HG02763 (cell line): ENCODE measurements at regions not wholly inside any gene's neighbourhood (a gene's known extent, or its start where the extent isn't known, plus 50 kb on each side); places are given as distances from the start of the nearest gene placed in this dataset.
A peak's percentile ranks its signal among the peaks of the same experiment; 100 is the strongest.
"Not testable (repeated sequence)": the region's sequence is repeated elsewhere in the genome, so short reads cannot be mapped to it uniquely, and the experiment has no call there.

Experiments used
- ATAC-seq: cut with Tn5 transposase; IDR thresholded peaks from one replicate; pipeline ENCODE4 v1.9.1; 2021; ENCODE audit warnings: mild to moderate bottlenecking, moderate library complexity; ENCODE audit not compliant: unreplicated experiment

DNA sequence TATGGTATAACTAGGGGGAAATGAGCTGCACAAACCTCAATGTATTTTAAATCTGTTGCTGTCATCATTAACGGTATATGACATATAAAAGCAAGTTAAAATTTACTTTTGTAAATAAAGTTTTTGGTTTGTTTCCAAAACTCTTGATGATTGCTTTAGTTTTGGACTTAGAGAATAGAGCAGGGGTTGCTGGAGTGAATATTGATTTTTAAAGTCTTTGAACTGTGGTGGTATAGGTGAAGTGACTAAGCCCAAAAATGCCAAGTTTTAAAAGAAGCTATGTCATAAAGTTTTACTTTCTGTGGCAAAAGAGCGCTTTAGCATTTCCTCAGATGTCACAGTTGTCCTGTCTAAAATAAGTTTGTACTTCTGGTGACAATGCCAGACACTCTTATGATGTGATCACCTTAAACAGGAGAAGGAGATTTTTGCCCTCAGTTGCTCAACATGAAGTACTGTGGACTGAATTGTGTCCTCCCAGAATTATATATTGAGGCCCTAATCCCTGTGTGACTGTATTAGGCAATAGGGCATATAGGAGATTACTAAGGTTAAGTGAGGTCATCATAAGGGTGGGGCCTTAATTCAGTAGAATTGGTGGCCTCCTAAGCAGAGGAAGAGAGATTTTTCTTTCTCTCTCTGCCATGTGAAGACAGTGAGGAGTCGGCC is 175.2 kb upstream of the PLGLB1 start:
- not testable (repeated sequence) for ATAC-seq

DNA sequence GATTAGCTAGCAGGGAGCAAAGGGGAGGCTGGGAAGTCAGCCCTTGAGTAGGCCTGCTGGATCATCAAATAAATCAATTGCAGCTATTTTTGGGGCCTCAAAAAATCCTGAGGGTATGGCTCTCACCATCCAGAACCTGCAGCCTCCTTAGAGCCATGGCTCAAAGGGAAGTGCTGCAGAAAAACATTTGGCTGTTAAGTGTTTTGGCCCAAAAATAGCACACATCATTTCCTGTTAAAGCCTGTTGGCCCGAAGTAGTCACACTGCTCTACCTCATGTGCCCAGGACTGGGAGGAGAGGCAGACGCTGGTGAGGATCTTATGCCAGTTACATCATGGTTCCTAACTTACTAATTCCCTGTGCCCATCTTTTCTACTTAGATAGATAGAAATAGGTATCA is 176.8 kb upstream of the PLGLB1 start:
- not testable (repeated sequence) for ATAC-seq

DNA sequence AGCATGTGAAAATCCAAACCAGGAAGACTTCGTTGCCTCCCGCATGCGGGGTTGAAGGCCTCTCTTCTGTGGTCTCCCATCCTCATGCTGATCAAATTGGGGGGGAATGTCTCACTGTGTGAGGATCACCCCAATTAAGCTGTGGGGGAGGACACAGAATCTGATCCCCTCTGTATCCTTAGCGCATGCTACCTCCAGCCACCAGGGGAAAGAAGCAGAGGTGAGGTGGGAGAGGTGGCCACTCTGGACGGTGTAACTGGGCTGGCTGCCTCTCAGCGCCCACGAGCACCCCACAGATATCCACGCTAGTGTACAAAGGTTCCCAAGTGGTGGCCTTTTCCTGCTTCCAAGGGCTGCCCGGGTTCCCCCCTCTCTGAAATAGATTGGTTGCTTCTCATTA is 177.6 kb upstream of the PLGLB1 start:
- ATAC-seq, result not testable (repeated sequence)

DNA sequence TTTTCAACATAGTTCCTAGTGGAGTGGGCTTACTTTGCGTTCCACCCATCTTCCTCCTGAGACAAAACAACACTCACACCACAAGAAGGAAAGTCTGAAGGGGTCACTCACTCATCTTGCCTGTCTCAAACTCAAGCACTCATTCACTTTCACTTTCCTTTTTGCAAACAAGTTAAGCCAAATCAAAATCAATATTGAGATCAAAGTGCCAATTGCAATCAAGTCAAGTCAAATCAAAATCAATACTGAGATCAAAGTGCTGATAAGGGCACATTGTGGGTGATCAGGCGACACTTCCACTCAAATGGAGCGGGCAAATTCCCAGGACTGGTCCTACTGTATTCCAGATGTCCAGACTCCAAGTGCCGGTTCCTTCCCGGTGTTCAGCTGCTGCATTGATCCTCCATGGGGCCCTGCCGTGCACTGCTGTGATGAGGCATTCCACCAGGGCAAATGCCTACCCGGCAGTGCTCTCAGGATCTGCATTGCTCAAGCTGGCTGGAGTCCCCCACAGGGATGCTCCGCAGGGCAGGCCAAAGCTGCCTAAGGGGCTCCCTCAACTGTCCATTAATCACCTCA is 183.0 kb upstream of the PLGLB1 start:
- not testable (repeated sequence) for ATAC-seq

DNA sequence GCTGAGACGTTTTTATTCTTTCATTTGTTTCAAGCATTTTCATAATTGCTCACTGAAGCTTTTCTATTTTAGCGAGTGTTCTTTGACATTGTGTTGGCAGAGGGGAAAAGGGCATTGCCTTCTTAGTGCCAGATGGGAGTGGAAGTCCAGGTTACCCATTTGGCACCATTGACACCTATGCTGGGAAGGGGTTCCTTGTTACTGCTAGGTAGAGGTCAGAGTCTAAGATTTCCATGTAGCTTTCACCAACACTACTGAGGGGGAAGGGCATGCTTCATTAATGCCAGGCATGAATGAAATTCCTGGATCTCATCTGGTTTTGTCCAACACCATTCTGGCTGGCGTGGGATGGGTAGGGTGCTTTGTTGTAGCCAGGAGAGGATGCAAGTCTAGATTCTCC is 191.3 kb upstream of the PLGLB1 start:
- not testable (repeated sequence) for ATAC-seq

DNA sequence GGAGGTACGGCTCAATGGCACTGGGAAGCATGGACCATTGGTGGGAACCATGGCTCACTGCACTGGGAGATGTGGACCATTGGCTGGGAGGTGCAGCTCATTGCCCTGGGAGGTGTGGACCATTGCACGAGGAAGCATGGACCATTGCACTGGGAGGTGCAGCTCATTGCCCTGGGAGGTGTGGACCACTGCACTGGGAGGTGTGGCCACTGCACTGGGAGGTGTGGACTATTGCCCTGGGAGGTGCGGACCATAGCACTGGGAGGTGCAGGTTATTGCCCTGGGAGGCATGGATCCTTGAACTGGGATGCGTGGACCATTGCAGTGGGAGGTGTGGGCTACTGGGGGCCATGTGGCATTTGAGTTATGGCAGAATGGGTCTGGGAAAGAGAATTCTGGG is 195.4 kb upstream of the PLGLB1 start:
- not testable (repeated sequence) for ATAC-seq

DNA sequence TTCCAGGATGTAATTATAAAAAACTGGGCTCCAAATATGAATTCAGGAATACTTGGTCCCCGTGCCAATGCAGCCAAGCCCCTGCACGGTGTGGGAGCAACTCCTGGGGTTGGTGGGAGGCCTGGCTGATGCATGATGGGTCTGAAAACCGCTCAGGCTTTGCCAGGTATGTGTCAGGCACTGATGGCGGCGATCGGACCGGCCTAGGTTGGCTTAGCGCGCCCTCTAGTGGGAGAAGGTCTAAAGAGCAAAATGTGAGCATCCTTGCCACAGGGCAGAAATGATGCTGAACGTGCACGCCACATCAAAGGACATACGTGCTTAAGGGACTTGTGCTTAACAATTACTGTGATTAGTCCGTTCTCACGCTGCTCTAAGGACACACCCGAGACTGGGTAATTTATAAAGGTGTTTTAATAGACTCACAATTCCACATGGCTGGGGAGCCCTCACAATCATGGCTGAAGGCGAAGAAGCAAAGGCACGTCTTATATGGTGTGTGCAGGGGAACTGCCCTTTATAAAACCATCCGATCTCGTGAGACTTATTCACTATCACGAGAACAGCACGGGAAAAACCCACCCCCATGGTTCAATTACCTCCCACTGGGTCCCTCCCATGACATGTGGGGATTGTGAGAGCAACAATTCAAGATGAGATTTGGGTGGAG is 196.2 kb upstream of the PLGLB1 start:
- ATAC-seq, result not testable (repeated sequence)

DNA sequence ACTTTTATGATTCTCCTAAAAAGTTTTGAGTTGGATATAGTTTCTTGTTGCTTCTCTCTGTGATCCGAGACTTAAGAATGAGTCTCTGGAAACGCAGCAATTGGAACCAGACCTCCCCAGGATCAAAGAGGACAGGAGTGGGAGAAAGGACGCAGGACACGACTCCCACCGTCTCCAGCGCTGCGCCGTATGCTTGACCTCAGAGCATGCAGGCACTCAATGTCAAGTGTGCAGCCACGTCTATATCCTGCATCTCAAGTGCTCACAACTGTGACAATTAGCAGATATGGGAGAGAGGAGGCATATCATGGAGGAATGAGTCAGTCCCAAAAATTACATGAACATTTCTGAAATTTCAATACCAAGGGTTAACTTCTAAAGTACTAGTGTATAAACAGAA is 199.0 kb upstream of the PLGLB1 start:
- ATAC-seq, result not testable (repeated sequence)

DNA sequence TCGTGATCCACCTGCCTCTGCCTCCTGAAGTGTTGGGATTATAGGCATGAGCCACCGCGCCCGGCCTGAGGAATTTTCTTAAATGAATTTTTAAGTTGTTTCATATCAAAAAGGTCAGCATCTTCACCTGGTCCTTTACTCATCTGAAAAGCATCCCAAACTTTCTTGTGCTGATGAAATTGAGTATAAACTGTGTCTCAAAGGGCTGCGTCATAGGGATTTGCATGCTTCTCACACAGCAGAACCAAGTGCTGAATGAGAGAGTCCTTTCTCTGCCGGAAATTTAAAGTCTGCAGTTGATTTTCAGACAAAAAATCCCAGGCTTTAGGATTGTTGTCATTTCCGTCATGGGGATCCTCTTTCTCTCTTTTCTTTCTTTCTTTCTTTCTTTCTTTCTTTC is 200.5 kb upstream of the PLGLB1 start:
- ATAC-seq, result not testable (repeated sequence)

DNA sequence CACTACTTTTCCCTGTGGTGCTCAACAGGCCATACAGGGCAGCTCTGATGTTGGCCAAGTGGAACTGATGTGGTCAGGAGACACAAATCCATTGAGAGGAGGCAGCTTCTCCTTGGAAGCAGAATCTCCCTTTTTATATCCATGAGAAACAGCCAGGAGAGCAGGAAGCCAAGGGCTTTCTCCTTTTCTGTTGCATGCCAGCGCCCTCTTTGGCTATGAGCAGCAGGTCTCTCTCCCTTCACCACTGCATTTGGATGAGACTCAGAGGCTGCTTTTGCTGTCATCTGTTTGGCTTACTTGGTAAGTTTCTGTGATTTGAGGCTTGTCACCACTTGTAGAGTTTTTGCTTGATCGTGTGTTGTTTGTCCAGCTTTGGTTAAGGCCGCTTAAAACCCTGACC is 202.2 kb upstream of the PLGLB1 start:
- not testable (repeated sequence) for ATAC-seq

DNA sequence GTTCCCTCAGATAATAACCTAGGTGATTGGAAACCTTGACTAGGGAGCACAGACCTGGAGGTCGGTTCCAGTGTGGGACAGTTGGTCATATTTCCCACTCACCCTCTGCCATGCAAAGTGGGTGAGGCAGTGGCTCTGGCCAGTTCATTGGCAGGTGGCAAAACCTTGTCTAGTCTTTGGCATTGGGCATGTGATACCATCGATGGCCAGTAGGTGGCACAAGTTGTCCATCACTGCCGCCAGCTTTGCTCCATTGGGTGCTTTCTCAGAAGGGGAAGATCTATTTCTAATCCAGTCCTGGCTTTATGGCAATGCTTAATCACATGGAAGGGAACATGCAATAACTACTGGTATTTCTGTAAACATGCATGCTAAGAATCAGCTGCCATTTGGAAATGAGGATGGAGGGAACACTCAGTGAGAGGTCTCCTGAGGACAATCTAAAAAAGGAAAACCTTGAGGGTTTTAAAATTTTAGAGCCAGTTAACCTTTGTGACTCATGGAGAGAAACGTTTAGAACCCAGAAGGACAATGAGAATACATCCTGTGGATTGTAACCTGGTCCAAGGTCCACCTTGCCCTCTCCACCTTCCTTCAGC is 207.5 kb upstream of the PLGLB1 start:
- ATAC-seq, result peak; percentile 65

DNA sequence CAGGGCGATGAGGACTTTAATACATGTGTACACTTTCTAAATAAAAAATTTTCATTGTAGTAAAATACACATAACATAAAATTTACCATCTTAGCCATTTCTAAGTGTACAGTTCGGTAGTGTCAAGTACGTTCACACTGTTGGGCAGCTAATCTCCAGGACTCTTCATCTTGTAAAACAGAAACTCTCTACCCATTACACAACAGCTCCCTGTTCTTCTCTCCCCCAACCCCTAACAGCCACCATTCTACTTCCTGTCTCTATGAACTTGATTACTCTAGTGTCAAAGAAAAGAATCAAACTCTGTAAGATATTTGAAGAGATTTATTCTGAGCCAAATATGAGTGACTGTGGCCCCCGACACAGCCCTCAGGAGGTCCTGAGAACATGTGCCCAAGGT is 208.3 kb upstream of the PLGLB1 start:
- not testable (repeated sequence) for ATAC-seq

DNA sequence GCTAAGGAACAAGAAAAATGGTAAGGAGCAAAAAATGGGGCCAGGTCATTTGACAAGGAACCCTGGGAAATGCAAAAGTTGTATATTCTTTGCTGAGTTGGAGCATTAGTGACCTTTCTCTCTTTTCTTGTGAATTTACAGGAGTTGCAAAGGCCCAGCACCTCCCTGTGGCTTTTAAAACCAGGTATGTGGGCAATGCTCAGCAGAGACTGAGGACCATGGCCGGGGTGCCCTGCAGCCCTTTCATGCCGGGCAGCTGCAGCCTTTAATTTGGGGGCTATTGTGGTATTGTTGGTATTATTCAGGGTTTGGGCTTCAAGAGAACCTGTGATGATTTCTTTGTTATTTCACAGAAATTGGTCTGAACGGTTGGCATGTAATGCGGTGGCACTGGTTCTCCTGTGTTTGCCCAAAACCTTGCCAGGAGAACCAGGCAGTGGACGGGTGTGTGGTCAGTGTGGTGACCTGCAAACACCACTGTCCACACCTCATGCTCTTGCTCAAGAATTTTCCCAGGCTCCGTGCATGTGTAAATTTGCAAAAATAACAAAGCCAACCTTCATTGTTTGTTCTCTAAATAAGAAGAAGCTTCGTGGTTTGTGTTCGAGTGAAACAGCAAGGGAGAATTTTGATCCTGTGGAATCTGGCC is 213.8 kb upstream of the PLGLB1 start:
- ATAC-seq, result not testable (repeated sequence)

DNA sequence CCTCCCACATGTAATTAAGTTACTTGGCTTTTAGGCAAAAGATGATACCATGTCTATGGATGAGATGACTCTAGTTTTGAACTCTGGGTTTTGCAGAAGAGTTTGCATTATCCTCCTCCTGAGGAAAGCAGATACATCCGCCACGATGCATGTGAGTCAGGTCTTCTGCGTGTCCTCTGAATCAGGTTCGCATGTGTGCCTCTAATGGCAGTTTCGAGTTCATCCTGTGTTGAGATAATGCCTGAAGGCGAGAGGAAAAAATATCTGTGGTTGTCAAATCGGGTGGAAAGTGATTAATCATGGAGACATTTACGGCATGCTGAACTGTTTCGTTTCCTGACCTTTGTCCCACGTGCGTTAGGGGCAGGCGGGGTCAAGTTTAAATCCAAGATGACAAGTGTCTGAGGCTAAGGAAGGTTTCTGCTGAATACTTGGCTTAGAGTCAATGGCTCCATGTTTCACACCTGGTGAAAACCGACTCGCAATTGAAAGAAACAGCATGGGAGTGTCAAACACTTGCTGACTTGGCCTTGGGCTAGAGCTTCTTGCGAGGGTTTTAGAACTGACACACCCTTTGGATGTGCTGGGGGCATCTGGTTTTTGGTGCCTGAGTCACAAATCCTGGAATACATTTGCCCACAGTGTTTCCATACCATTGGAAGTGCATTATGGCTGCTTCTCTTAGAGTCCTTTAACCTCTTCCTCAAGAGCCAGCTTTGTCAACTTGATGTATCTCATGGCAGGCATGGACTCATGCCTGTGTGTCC is 216.1 kb upstream of the PLGLB1 start:
- not testable (repeated sequence) for ATAC-seq

DNA sequence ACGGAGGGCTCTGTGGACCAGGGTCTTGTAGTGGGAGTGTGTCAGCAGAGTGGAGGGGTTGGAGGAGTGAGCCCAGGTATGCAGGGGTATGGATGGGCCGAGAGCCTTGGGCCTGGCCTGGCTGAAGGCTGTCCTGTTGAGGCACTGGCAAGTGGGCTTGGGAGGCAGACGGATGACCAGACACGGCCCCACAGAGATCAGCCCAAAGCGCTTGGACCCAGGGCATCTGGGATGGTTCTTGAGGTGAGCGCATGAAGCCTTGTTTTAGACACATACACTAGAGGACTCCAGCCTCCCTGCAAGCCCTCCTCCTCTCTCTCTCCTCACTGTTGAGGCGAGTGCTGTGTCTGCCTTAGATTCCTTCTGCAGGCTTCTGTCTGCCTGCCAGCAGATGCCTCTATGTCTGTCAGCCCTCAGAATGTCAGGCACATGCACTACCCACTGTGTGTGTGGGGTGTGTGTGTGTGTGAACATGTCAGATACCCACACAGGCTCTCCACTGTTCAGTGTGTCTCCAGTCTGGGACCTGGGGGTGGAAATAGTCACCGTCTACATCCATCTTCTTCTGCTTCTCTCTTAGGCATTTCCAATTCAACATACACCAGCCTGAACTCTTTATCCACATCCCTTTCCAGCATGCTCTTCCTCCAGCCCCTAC is 218.0 kb upstream of the PLGLB1 start:
- ATAC-seq, result not testable (repeated sequence)

DNA sequence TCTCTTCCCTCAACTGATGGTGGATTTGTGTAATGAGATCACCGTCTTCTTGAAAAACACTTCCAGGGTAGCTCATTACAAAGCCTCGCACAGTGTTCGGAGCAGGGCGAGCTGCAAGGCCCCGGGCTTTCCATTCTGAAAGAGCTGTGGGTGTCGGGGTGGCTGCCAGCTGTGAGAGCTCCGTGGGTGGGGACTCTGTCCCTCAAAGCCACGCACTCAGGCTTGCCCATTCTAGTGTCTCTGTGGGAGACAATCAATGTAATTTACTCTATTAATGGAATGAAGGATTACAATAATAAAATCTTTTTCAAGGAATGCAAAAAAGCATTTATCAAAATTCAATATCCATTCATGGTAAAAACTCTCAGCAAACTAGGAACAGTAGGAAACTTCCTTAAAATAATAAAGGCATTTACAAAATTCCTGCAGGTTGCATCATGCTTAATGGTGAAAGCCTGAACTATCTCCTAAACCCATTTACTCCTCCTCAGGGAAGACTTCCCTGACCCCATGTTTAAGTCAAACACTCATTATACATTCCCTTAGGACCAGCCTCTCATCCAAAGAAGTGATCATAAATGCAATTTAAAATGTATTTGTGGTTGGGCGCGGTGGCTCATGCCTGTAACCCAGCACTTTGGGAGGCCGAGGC is 224.5 kb upstream of the PLGLB1 start:
- not testable (repeated sequence) for ATAC-seq

DNA sequence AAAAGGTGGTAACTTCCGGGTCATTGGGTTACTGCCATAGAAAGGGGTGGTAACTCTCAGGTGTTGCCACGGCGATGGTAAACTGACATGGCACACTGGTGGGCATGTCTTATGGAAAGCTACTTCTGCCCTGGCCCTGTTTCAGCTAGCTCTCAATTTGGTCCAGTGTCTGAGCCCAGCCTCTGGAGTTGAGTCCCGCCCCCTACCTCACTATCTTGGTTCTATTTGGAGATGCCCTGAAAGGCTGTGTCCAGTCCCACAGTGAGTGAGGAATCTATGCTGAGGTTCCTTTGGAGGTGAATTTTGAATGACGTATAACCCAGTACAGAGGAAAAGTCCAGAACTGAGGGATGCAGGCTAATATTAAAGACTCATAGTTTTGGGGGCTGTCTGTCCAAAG is 230.4 kb upstream of the PLGLB1 start:
- ATAC-seq, result not testable (repeated sequence)

DNA sequence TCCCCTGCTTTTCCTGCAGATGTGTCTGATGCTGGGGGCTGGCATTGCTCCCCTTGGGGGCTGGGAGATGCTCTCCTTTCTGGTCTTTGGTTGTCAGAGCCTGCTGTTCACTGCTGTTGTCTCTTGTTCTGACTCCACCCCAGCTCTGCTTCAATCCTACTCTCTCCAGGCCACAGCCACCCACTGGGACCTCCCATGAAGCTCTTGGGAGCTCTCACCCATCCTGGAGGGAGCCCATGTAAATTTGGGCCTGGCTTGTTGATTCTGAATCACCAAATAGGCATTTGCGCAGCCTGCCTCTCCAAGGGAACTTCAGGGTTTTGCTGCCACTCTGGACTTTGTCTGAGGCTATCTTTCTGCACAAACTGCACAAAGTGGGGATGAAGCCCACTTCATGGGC is 232.9 kb upstream of the PLGLB1 start:
- ATAC-seq, result not testable (repeated sequence)

DNA sequence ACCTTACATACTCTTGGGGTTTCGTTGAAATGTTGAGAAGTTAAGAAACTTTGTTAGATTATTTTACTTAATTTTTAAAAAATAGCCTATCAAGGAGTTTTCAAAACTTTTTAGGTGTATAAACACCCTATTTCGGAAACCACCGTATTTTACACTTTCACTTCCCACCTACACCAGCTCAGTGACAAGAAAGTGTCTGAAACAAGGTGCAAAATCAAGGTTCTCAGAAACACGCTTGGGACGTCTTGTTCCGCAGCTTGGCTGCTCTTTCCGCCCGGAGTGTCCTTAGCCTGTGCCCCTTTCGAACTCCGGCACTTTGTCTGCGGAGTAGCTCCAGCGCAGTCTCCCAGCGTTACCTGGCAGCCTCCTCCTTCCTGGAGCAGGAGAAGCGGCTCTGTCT is 233.8 kb upstream of the PLGLB1 start:
- ATAC-seq, result not testable (repeated sequence)
